ENCODE measurements at regions not wholly inside any gene's neighbourhood (a gene's known extent, or its start where the extent isn't known, plus 50 kb on each side); places are given as distances from the start of the nearest gene placed in this dataset.

- TF ChIP-seq MTA3 (IDR thresholded peaks at IDR 0.05; ENCODE audit: borderline replicate concordance, low read length) = no peak
- TF ChIP-seq RCOR1 (conservative IDR thresholded peaks at IDR 0.05; ENCODE audit: low read depth, low read length) = no peak
- no peak for TF ChIP-seq STAT1 (conservative IDR thresholded peaks at IDR 0.05)
- no peak for TF ChIP-seq RAD21 (IDR thresholded peaks at IDR 0.05; ENCODE audit: insufficient read depth, low read depth, low read length)
- TF ChIP-seq POLR2A (IDR thresholded peaks at IDR 0.05; ENCODE audit: low read depth, low read length) = no peak
- no peak for TF ChIP-seq TCF12 (IDR thresholded peaks at IDR 0.05; ENCODE audit: low read depth, low read length)
- TF ChIP-seq, protein P1, sequence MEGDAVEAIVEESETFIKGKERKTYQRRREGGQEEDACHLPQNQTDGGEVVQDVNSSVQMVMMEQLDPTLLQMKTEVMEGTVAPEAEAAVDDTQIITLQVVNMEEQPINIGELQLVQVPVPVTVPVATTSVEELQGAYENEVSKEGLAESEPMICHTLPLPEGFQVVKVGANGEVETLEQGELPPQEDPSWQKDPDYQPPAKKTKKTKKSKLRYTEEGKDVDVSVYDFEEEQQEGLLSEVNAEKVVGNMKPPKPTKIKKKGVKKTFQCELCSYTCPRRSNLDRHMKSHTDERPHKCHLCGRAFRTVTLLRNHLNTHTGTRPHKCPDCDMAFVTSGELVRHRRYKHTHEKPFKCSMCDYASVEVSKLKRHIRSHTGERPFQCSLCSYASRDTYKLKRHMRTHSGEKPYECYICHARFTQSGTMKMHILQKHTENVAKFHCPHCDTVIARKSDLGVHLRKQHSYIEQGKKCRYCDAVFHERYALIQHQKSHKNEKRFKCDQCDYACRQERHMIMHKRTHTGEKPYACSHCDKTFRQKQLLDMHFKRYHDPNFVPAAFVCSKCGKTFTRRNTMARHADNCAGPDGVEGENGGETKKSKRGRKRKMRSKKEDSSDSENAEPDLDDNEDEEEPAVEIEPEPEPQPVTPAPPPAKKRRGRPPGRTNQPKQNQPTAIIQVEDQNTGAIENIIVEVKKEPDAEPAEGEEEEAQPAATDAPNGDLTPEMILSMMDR (IDR thresholded peaks at IDR 0.05 in 2 of 3, conservative IDR thresholded peaks at IDR 0.05 in 1 of 3; ENCODE audit: control insufficient read depth in 2 of 3, extremely low read depth in 1 of 3, insufficient read depth in 1 of 3, low read depth in 3 of 3, low read length in 3 of 3) = no peak
Observed at GRCh38 chr1:97999320-97999719, 78.5 kb upstream of the DPYD start.

All from GM12878 (cell line).